ENCODE measurements at regions not wholly inside any gene's neighbourhood (a gene's known extent, or its start where the extent isn't known, plus 50 kb on each side); places are given as distances from the start of the nearest gene placed in this dataset.
"Not testable (repeated sequence)": the region's sequence is repeated elsewhere in the genome, so short reads cannot be mapped to it uniquely, and the experiment has no call there.

DNA sequence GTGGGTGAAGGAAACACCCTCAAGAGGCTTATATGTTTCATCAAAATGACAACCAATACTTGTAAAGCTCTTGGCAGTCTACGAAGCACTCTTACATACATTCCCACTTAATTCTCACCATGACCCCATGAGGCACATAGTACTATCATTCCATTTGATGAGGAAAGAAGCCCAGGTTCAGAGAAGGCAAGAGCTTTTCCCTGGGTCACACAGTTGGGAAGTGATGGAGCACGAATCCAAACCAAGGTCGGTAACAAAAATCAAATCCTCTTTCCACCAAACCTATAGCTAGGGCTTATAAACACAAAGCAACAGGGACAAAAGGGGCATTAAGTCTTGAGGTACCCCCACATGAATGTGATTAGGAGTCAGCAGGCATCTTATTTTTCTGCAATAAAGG is 187.1 kb downstream of the UACA start:
- no peak for DNase-seq

DNA sequence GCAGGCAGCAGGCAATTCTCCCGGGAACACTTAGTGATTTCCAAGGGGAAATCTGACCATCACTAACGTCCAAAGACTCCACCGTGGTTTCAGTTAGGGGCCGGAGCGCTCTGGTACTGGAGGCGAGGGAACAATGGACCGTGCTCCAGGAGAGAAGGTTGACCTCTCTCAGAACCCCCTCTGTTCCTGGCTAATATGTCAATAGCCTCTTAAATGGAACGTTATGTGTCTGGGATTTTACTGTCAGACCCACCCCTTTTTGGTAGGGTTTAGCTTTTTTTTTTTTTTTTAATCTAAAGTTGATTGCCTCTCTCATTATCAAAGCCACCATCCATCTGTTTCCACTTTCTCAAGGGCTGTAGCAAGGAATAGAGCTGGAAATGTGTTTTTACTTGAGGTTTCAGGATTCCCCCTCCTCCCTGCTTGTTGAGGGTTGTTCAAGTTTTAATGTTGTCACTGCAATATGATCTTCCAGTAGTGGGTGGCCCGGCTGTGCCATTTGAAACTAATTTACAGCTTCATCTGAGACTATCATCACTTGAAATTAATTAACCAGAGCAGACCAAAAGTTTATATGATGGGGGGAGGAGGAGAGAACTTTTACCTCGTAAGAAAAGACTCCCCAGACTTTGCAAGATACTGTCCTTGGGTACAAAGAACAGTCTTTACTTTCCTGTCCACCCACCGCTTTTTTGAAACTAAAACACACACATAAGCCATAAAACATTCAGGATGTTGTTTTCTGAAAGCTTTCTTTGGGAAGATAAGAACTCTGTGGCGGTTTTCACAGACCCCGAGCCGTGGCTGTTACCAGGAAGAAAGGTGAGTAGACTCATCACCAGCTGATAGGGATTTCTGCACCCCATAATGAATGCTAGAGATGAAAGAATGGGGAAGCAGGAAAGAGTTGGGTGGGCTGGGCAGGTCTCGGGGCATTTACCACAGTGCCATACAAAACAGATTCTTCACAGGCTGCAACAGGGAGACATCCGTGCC is 187.8 kb downstream of the UACA start:
- no peak for DNase-seq

DNA sequence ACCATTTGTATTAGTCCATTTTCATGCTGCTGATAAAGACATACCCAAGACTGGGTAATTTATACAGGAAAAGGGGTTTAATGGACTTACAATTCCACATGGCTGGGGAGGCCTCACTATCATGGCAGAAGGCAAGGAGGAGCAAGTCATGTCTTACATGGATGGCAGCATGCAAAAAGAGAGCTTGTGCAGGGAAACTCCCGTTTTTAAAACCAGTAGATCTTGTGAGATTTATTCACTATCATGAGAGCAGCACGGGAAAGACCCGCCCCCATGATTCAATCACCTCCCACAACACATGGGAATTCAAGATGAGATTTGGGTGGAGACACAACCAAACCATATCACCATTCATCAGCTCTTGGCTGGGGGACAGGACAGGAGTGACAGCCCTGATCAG is 189.0 kb downstream of the UACA start:
- DNase-seq: not testable (repeated sequence)

DNA sequence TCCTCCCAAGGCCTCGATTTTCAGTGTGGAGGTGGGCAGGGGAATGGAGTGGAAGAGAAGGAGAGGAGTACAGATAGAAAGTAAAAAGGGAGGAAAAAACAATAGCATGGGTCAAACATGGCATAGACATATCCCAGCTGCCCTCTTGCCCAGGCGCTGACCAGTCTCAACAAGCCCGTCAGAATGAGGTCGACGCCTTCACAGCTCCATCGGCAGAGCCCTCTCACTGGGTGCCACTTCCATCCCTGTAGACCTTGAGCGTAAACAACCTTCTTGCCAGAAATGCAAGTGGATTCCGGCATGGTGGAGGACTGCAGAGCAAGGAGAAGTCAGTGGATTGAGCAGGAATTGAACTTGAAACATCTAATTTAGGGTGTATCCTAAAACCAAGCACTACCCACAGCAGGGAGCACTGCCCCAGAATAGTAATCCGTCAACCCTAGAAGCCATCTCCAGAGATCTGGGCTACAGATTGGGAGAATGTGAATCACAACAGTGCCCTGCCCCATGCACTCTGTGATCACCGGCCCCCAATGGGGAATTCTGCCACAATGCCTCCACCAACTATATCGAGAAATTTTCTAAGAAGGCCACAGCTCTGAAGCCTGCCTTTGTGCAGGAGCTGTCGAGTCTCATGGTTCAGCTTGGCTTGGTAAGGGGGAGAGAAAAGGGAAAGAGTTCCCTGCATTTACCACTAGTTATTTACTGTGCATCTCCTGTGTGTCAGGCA is 190.1 kb downstream of the UACA start:
- no peak for DNase-seq

DNA sequence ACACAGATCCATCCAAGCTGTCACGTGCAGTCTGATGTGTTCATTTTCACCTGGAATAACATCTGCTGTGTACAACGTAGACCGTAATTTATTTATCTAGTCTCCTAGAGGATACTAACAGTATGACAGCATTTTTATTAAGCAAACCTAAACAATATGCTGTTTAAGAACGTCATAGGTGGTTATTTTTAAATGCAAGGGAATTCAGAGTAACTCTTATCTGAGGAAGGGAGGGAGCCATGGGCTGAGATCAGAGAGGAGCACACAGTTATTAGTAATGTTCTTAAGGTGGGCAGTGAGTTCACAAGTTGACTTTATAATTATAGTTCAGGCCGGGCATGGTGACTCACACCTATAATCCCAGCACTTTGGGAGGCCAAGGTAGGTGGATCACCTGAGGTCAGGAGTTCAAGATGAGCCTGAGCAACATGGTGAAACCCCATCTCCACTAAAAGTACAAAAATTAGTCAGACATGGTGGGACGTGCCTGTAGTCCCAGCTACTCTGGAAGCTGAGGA is 193.6 kb downstream of the UACA start:
- DNase-seq: no peak

DNA sequence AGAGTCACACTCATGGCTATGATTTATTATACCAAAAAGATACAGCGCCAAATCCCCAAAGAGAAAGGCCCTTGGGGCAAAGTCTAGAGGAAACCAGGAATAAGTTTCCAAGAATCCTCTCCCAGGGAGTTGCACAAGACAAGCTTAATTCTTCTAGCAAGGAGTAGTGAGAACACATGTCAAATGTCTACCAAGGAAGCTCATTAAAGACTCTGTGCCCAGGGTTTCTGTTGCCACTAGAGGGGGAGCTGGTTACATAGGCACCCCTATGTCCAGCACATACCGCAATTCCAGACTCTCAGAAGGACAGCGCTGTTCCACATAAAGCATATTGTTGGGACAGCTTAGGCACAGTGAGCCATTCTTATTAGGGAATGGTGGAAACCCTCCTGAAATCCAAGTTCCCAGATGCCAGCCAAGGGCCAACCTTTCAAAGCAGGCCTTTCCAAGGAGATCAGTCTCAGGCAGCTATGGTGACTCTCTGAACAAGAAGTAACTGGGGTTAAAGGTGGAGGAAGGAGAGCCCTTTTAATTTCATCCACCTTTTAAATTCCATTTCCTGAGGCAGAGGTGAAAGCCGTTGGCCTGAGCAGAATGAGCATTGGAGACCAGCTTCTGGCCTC is 194.2 kb downstream of the UACA start:
- no peak for DNase-seq

DNA sequence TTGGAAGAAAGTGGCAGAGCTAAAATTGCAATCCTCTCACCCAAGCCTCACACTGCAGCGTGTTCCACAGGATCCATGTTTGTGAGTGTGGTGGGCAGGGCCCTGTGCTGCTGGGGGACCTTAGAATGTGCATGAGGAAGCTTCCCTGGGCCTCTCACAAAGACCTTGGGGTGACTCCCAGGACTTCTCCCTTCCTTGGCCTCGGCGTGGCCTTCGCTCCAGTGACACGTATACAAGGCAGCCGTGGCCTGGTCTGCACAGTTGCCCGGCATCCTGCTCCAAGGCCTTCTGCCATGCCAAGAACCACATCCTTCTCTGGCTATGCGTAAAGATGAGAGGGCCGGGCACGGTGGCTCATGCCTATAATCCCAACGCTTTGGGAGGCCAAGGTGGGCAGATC is 196.4 kb downstream of the UACA start:
- no peak for DNase-seq

DNA sequence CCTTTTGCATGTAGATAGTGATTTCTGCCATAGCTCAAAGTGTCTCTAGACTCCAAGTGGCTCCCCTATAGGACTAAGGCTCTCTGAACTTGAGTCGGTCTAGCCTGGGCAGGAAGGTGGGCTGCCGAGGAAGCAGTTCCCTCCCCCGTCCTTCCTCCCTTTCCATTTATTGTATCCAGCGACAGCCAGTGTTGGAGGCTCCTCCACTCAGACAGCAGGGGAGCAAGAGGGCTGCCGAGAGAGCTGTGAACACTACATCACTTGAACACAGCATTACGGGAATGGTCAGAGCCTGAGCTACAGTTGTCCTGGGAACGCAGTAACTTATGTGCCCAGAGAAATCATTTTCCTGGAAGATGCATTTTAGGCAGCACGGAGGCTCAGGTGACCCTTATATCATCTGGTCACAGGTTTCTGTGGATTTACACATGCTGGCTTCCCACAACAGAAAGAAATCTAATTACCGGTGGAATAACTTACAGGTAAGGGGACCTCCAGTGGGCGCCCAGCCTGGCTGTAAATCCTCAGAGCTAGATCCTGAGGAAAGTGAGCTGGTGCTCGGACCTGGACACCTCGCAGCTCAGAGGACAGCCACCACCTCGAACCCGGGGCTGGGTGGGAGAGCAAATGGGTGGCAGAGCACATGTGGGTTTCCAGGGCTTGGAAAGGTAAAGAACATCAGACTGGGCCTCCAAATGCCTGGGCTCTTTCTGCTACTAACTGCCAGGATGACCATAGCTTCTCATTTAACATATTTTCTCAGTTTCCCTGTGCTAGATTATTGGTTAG is 197.1 kb downstream of the UACA start:
- no peak for DNase-seq

DNA sequence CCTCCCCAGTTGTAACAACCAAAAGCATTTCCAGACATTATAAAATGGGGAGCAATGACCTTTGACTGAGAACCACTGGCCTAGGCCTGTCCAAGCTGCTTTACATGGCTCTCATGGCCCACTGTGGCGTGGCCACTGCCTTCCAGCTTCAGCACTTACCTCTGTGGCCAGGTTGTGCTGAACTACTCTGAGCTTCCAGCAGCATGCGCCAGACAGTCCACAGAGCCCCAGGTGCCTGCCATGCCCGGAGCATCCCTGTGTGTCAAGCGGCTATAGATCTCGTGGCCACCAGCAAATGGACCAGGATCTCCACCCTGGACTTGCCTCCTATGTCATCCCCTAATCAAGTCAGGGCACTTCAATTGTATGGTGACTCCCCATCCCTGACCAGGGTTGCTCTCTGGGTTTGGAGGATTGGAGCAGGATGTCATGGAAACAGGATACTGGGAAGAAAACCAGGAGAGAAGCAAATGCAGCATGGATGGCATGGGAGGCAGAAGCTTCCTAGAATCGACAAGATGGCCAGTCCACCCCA is 199.7 kb downstream of the UACA start:
- no peak for DNase-seq

DNA sequence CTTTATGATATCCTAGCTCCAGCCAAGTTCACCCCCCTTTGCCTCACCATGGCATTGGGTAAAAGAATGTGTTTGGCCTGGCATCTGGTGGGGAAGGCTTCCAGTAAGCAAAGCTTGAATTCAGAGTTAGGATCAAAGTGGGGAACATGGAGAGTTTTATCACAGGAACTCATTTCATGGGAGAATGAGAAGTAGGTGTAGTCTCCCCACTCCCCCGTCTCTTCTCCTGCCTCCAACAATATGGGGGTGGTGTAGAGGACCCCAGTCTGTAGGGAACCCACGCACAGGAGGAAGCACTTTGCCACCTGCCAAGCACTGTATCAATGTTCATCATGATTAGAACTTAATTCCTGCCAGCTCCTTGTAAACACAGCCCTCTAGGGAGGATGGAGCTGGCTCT is 200.5 kb downstream of the UACA start:
- DNase-seq: no peak

DNA sequence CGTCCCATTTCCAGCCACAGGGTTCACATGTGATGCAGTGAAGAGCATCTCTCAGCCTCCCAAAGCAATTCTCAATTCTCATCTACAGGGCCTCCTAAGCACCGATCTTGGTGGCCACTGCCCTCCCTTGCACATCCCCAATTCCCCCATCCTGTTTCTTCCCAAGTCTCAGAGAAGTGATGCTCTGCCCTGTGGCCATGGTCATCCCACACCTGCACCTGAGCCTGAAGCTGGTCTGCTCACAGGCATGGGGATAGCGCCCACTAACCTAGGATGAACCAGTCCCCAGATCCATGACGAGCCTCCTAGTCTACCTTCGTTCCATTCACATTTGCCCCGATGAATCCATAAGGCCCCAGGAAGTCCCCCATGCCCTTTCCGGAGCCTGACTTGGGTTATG is 201.5 kb downstream of the UACA start:
- DNase-seq: no peak

DNA sequence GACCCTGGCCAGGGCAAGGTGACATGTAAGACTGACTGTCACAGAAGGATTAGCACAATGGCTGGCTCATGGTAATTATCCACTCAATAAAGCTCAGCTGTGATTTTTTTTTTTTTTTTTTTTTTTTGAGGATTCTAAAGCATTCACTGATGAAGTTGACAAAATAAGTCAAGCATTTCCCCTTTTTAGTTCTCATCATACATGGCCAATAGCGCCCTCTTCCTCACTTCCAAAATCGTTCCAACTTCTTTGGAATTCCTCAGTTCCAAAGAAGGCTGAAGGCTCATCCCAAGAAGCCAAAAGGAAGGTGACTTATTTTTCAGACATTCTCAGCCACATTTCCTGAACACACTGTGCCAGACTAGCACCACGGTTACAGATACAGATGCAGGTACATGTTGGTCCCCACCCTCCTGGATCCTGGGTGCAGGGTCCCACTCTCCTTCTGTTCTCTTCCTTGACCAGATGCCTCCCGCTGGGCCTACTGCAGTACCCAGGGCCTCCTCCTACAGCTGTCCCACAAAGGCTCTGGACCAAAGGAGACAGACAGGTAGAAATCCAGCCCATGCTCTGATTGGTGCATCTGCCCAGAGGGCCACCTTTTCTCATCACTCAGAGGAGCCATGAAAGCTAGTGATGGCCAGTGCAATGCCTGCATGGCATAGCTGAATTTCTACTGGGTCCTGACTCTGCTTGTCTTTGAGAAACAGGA is 202.6 kb downstream of the UACA start:
- no peak for DNase-seq

DNA sequence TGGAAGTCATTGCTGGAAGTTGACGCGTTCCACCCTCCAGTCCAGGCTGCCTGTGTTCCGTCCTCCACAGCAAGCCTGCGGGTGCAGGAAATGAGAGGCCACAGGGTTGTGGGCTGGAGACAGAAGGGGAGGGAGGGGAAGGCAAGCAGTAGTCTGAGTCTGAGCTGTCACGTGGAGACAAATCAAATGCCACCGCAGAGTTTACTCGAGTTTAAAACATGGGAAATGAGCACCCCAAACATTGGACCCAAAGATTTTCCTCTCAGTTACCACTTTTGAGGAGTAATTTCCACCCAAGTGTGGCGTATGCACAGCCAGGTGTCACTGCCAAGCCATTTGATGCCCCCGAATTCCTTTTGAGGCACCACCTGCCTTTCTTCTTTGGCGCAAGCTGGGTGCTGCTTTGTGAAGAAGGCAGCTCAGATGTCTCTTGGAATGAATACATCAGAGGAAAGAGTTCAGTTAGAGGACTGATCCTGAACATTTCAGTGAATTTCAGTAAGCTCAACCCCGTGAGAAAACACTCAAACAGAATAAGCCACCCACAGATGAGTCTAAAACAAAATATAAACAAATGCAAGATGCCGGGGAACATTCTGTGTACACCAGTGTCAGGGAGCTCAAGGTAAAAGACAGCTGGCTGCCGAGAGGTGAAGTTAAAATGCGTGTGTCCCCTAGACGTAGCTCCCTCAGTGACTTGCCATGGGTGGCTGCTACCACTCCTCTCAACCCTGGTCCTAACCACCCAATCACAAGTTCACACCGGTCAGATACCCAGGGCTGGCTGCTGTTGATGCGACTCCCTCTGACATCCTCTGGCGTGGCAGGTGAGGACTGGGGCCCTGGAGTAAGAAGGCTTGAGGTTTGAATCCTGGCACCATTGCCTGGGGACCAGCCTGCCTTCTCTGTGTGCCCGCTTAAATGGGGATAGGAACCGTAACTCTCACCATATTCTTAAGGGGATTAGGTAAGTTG is 203.8 kb downstream of the UACA start:
- no peak for DNase-seq

DNA sequence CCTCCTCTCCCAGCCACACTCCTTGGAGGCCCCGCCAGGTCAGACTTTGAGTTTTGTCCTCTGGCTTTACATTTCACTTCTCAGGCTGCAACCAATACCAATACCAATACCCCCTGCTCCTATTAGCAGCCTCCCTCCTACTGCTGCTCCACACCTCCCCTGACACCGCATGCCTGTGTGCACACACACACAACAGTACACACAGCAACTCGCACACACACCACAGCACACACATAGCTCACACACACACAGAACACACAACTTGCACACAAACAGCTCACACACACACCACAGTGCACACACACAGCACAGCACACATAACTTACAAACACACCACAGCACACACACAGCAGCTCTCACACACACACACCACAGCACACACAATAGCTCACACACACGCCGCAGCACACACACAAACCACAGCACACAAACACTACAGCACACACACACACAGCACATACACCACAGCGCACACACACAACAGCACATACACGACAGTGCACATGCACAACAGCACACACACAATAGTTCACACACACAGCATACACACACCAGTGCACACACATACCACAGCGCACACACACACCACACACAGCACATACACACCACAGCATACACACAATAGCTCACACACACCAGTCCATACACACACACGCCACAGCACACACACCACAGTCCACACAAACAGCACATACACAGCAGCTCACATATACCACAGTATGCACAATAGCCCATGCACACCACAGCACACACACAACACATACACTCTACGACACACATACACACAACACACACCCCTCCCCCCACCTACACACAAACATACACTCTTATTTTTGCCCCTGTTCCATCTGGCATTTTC is 204.7 kb downstream of the UACA start:
- no peak for DNase-seq

DNA sequence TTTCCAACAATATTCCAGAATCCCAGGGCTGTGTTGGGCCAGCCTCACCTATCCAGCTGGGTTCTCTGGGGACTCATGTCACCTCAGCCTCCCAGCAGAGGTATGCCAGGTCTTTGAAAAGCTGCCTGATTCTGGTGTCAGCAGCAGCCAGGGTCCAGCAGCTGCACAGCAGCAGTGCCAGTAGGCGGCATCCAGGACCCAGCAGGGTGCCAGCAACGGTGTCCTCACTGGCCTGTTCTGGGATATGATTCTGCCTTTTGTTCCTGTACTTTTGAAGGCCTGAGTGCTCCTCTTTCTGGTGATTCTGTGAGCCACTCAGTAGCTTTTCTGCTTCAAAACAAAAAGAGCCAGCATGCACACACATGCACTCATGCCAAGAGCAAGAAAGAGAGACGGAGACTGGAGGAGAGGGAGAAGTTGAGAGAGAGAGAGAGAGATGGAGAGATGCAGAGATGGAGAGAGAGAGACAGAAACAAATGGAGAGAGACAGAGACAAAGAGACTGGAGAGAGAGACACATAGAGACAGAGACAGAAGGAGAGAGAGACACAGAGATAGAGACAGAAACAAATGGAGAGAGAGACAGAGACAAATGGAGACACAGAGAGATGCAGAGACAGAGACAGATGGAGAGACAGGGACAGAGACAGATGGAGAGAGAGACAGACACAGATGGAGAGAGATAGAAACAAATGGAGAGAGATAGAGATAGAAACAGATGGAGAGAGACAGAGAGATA is 205.7 kb downstream of the UACA start:
- DNase-seq: no peak

DNA sequence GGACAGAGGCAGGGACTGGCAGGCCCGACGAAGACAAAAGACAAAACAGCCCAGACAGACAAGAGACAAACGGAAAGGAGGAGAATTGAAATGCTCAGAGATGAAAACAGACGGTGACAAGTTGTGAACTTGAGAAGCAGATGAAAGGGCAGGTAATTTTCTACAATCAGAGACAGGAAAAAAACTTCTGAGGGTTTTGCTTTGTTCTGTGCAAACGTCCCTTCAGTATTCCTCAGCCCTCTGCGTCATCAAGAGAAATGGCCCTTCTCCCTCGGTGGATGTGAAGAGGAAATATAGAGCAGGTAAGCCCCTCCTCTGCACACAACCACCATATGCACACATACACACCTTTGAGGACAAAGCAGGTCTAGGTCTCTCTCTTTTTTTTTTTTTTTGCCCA is 206.6 kb downstream of the UACA start:
- DNase-seq: no peak

DNA sequence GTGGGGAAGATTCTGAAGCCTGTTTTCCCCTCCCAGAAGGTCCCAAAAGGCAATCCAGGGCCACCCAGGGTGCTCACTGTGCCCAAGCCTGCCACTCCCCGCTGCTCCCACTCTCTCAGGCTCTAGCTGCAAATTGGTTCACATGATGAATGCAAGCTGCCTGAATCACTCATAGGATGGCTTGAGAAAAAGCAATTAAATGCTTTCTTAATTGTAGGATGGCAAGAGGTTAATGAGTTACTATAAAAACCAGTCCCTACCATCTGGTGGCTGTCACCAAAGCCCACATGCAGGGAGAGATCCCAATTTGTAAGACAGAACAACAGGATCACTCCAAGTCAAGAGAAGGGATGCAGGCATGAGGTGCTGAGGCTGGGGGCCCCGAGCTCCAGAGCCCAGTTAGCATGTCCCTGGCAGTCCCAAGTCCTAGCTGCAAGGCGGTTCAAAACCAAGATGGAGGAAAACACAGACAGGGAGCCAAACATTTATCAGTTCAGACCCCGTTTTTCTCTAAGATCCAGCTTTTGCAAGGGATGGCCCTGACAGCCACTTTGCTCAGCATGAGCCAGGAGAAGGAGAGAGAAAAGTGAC is 207.1 kb downstream of the UACA start:
- DNase-seq: no peak

DNA sequence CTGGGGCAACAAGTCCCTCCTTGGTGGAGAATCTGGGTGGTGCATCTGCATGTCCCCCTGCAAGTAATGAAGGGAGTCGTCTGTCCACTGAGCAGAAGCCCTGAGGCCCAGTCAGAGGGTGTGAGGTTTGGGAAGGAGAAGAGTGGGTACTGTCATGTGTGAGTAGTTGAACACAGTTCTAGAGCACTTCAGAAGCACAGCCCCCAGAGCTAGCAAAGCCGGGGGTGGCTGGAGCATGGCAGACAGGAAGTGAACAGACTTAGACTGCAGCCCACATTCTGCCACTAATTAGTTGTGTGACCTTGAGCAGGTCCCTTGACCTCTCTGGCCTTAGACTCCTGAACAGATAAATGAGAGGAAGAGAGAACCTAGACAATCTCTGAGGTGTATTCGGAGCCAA is 207.6 kb downstream of the UACA start:
- DNase-seq: no peak
